CD4-positive, alpha-beta T cell (primary cell): ENCODE measurements at regions not wholly inside any gene's neighbourhood (a gene's known extent, or its start where the extent isn't known, plus 50 kb on each side); places are given as distances from the start of the nearest gene placed in this dataset.

Experiments used
- ATAC-seq: fragments of 200-7000 bp; cut with Tn5 transposase; one replicate; pipeline ENCODE4 v1.10.0; 2022; ENCODE audit warnings: mild to moderate bottlenecking; ENCODE audit not compliant: poor library complexity
- CTCF ChIA-PET: fragments of 350-600 bp; sonication (Branson Sonifier 250); formaldehyde crosslinking; loops from one replicate; lab custom pipeline; 2021; ENCODE audit warnings: antibody characterized with exemption, inconsistent platforms; lab: Charles Lee
- POLR2A ChIA-PET: fragments of 350-600 bp; sonication (Branson Sonifier 250); formaldehyde crosslinking; loops from one replicate; lab custom pipeline; 2021; ENCODE audit warnings: antibody characterized with exemption, inconsistent platforms; lab: Charles Lee
- DNase-seq, 14 experiments: peaks; one replicate each; pipeline ENCODE4 v3.0.0-alpha.2; 2013 to 2020; ENCODE audit warnings: mixed read lengths in 2 of 14
- H3K27ac ChIP-seq, 2 donors: one replicate each; pipeline versions ENCODE4 v1.5.1 to v1.7.0; 2013; ENCODE audit warnings: low read length in 2 of 2, low read depth in 1 of 2, mild to moderate bottlenecking in 1 of 2
- H3K27me3 ChIP-seq, 2 experiments: 1 replicate in 1 of 2; 2 replicates in 1 of 2; pipeline versions ENCODE4 v1.6.1 to v1.7.0; 2013; ENCODE audit warnings: low read length in 2 of 2, control low read depth in 1 of 2, mild to moderate bottlenecking in 1 of 2, moderate library complexity in 1 of 2; ENCODE audit not compliant: insufficient read depth in 2 of 2, control insufficient read depth in 1 of 2
- H3K36me3 ChIP-seq: one replicate; pipeline ENCODE4 v1.6.1; 2013; ENCODE audit warnings: low read length, control low read depth; ENCODE audit not compliant: insufficient read depth
- H3K4me1 ChIP-seq: one replicate; pipeline ENCODE4 v1.6.1; 2013; ENCODE audit warnings: low read length, control low read depth; ENCODE audit not compliant: insufficient read depth
- H3K4me3 ChIP-seq: one replicate; pipeline ENCODE4 v1.5.1; 2013; ENCODE audit warnings: mild to moderate bottlenecking, low read length, moderate library complexity
- H3K9me3 ChIP-seq, 2 experiments: 1 replicate in 1 of 2; 2 replicates in 1 of 2; pipeline versions ENCODE4 v1.6.1 to v1.7.0; 2013; ENCODE audit warnings: low read length in 2 of 2, mild to moderate bottlenecking in 2 of 2, control low read depth in 1 of 2, moderate library complexity in 1 of 2; ENCODE audit not compliant: control insufficient read depth in 1 of 2, insufficient read depth in 1 of 2
- H3K27ac Mint-ChIP-seq: one replicate; pipeline ENCODE4 v1.8.0; 2020; ENCODE audit warnings: mixed read lengths
- H3K27me3 Mint-ChIP-seq: one replicate; pipeline ENCODE4 v1.8.0; 2021; ENCODE audit warnings: mixed read lengths
- H3K36me3 Mint-ChIP-seq: one replicate; pipeline ENCODE4 v1.8.0; 2021; ENCODE audit warnings: low read depth, mixed read lengths
- H3K4me1 Mint-ChIP-seq: one replicate; pipeline ENCODE4 v1.8.0; 2021; ENCODE audit warnings: low read depth, mixed read lengths
- H3K4me3 Mint-ChIP-seq: one replicate; pipeline ENCODE4 v1.8.0; 2020; ENCODE audit warnings: mild to moderate bottlenecking, mixed read lengths
- H3K9me3 Mint-ChIP-seq: one replicate; pipeline ENCODE4 v1.8.0; 2020; ENCODE audit warnings: mixed read lengths
- CTCF ChIP-seq: fragments of 200-600 bp; IDR thresholded peaks from one replicate; pipeline ENCODE4 v1.8.0; 2022; ENCODE audit warnings: antibody characterized with exemption, mild to moderate bottlenecking
- intact Hi-C, 2 experiments: fragments of 100-400 bp; cut with DNase I in 1 of 2; cut with micrococcal nuclease in 1 of 2; formaldehyde crosslinking; loops; one replicate each; pipeline versions ENCODE4 v1.15.1 to v1.9.0; 2023 to 2025; cut with DNase I, micrococcal nuclease

- no peak overlapping the region for H3K4me3 Mint-ChIP-seq
- no peaks in the 10 kb centered on the region for H3K36me3 Mint-ChIP-seq
- no peaks in the 10 kb centered on the region for H3K27me3 Mint-ChIP-seq
- ChIA-PET CTCF (no interaction called here), POLR2A (no interaction called here)
- H3K4me3 ChIP-seq, result no peak overlapping the region
- no peak overlapping the region for H3K27ac Mint-ChIP-seq
- H3K27me3 ChIP-seq, result no peaks in the 10 kb centered on the region
- H3K9me3 ChIP-seq, result no peaks in the 10 kb centered on the region
- H3K4me1 Mint-ChIP-seq, result peaks cover 14% of the 10 kb centered on the region
- H3K36me3 ChIP-seq, result no peaks in the 10 kb centered on the region
- intact Hi-C loops, result no loop called here
- TF ChIP-seq CTCF, result no peak
- H3K9me3 Mint-ChIP-seq, result peaks cover 11% of the 10 kb centered on the region
- ATAC-seq (no peak), DNase-seq (no peak)
- no peak overlapping the region for H3K27ac ChIP-seq
- H3K4me1 ChIP-seq, result peaks cover 21% of the 10 kb centered on the region
Measured at GRCh38 chr4:122531038-122531437, 74.5 kb upstream of the IL2 start.

DNA sequence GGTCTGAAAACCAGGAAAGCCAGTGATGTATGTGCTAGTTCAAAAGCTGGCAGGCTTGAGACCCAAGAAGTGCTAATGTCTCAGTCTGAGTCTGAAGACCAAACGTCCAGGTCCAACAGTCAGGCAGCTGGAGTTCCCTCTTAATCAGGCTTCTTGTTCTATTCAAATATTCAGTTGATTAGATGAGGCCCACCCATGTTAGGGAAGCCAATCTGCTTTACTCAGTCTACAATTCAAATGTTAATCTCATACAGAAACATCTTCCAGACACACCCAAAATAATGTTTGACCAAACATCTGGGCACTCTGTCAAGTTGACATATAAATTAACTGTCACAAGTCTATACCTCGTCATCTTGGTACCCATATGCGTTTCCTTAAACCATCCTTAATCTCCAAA, 72.4 kb upstream of the IL2 start:
- ATAC-seq, result no peak

DNA sequence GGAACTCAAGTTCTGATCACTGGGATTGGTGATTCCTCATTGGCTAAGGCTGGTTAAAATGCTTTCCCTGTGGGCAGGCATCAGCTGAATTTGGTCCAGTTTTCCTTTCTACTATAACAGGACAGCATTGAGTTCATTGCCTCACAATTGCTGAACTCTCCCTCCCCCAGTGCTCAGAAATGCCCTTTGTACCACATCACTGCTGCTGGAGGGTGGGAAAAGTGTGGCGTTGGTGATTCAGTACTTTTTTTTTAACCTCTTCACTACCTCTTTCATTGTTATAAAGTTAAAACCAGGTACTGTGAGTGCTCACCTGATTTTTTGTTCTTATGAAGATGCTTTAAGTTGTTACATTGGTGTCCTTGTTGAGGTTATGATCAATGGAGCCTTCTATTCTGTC, 69.3 kb upstream of the IL2 start:
- intact Hi-C loops, result no loop called here
- DNase-seq (no peak), ATAC-seq (no peak)
- Mint-ChIP-seq H3K27ac (no peak overlapping the region), H3K36me3 (no peaks in the 10 kb centered on the region), H3K27me3 (no peaks in the 10 kb centered on the region), H3K9me3 (peaks cover 17% of the 10 kb centered on the region), H3K4me1 (no peaks in the 10 kb centered on the region), H3K4me3 (no peak overlapping the region)
- H3K9me3 ChIP-seq, result peaks cover 0 to 4% of the 10 kb centered on the region in 2 experiments
- TF ChIP-seq CTCF, result no peak
- no peaks in the 10 kb centered on the region for H3K4me1 ChIP-seq
- H3K27me3 ChIP-seq, result no peaks in the 10 kb centered on the region
- no peaks in the 10 kb centered on the region for H3K36me3 ChIP-seq
- H3K27ac ChIP-seq, result no peak overlapping the region
- POLR2A ChIA-PET, result no interaction called here
- H3K4me3 ChIP-seq, result no peak overlapping the region
- CTCF ChIA-PET, result no interaction called here

More for the DNA sequence above, 72.4 kb upstream of the IL2 start:
- H3K27ac Mint-ChIP-seq, result no peak overlapping the region
- ChIA-PET CTCF (no interaction called here), POLR2A (no interaction called here)
- peaks cover 10% of the 10 kb centered on the region for H3K9me3 Mint-ChIP-seq
- no peaks in the 10 kb centered on the region for H3K36me3 ChIP-seq
- intact Hi-C loops, result no loop called here
- H3K4me3 ChIP-seq, result no peak overlapping the region
- TF ChIP-seq CTCF, result no peak
- peaks cover 8% of the 10 kb centered on the region for H3K4me1 Mint-ChIP-seq
- no peaks in the 10 kb centered on the region for H3K27me3 Mint-ChIP-seq
- H3K36me3 Mint-ChIP-seq, result no peaks in the 10 kb centered on the region
- H3K4me3 Mint-ChIP-seq, result no peak overlapping the region
- H3K9me3 ChIP-seq, result no peaks in the 10 kb centered on the region
- no peak overlapping the region for H3K27ac ChIP-seq
- DNase-seq, result no peak
- H3K4me1 ChIP-seq, result peaks cover 17% of the 10 kb centered on the region
- no peaks in the 10 kb centered on the region for H3K27me3 ChIP-seq
